Epithelial cell of esophagus (primary cell): ENCODE measurements at regions not wholly inside any gene's neighbourhood (a gene's known extent, or its start where the extent isn't known, plus 50 kb on each side); places are given as distances from the start of the nearest gene placed in this dataset.

Source experiments
- DNase-seq: peaks from one replicate; pipeline ENCODE4 v3.0.0; 2010; ENCODE audit warnings: low read depth
- H3K4me3 ChIP-seq: 2 replicates; pipeline ENCODE4 v1.5.1; 2011; ENCODE audit warnings: mild to moderate bottlenecking, low read length, control low read depth
- TF ChIP-seq, protein P1 (sequence below): IDR thresholded peaks from 2 replicates; pipeline ENCODE4 v1.5.1; 2011; ENCODE audit warnings: low read depth, mild to moderate bottlenecking, low read length, control low read depth, inconsistent platforms; ENCODE audit not compliant: insufficient read depth; ENCODE audit errors: missing control alignments

DNA sequence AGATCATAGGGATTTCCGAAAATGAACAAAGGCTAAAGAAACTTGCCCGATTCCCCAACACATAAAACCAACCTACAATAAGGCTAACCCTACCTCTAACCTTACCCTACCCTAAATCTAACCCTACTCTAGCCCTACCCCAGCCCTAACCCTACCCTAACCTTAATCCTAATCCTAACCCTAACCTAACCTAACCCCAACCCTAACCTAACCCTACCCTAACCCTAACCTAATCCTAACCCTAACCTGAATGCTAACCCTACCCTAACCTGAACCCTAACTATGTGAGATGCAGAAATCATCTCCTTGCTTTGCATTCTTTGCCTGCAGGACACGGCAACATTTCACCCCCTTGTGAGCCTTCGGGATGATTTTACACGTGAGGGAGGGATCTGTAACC, 67.6 kb upstream of the SOX1 start:
- no peak overlapping the region for H3K4me3 ChIP-seq
- no peak for DNase-seq
- TF ChIP-seq, protein P1, sequence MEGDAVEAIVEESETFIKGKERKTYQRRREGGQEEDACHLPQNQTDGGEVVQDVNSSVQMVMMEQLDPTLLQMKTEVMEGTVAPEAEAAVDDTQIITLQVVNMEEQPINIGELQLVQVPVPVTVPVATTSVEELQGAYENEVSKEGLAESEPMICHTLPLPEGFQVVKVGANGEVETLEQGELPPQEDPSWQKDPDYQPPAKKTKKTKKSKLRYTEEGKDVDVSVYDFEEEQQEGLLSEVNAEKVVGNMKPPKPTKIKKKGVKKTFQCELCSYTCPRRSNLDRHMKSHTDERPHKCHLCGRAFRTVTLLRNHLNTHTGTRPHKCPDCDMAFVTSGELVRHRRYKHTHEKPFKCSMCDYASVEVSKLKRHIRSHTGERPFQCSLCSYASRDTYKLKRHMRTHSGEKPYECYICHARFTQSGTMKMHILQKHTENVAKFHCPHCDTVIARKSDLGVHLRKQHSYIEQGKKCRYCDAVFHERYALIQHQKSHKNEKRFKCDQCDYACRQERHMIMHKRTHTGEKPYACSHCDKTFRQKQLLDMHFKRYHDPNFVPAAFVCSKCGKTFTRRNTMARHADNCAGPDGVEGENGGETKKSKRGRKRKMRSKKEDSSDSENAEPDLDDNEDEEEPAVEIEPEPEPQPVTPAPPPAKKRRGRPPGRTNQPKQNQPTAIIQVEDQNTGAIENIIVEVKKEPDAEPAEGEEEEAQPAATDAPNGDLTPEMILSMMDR, result no peak

GRCh38 chr13:112000888-112001287, 66.1 kb upstream of the SOX1 start:
- no peak for DNase-seq
- no peak overlapping the region for H3K4me3 ChIP-seq
- TF ChIP-seq, protein P1, result no peak

- DNase-seq, result no peak
- H3K4me3 ChIP-seq, result no peak overlapping the region
- TF ChIP-seq, protein P1, result no peak
Measured at GRCh38 chr13:112001571-112001970, 65.4 kb upstream of the SOX1 start.

DNA sequence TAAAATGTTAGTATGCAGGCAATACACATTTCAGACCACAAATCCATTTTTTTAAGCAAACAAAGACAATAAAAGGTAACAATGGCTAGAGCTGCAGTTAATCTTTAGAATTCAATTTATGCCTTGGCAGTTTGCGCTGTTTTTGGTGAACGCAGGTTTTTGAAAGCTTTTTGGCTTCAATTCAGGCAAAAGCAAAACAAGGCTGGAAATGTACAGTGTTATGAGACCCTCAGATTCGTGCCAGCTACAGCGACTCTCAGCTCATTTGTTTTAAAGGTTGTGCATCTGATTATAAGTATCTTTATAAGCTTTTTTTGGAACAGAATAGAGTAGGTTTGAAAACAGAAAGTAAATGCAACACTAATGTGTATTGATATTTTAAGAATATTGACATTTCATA, 63.6 kb upstream of the SOX1 start:
- no peak for DNase-seq
- TF ChIP-seq, protein P1, result no peak
- H3K4me3 ChIP-seq, result no peak overlapping the region

GRCh38 chr13:112003941-112004340, 63.0 kb upstream of the SOX1 start:
- DNase-seq, result no peak
- TF ChIP-seq, protein P1, result no peak
- H3K4me3 ChIP-seq, result no peak overlapping the region

DNA sequence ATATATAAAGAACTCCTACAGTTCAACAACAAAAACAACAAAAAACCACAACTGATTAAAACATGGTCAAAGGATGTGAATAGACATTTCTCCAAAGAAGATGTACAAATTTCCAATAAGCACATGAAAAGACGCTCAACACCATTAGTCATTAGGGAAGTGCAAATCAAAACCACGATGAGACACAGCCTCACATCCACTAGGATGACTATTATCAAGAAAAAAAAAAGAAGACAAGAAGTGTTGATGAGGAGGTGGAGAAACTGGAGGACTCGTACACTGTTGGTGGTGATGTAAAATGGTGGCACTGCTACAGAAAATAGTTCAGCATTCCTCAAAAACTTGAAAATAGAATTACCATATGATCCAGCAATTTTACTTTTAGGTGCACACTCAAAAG, 61.0 kb upstream of the SOX1 start:
- H3K4me3 ChIP-seq, result no peak overlapping the region
- TF ChIP-seq, protein P1, result no peak
- DNase-seq, result no peak

GRCh38 chr13:112007191-112007590, 59.8 kb upstream of the SOX1 start:
- TF ChIP-seq, protein P1, result no peak
- H3K4me3 ChIP-seq, result no peak overlapping the region
- DNase-seq, result no peak
